ENCODE measurements at regions not wholly inside any gene's neighbourhood (a gene's known extent, or its start where the extent isn't known, plus 50 kb on each side); places are given as distances from the start of the nearest gene placed in this dataset.

- Histone ChIP-seq H3K9me3 (no peaks in the 10 kb centered on the region), H3K4me3 (no peak overlapping the region), H3K27me3 (no peaks in the 10 kb centered on the region), H3K36me3 (no peaks in the 10 kb centered on the region), H3K27ac (no peak overlapping the region), H3K4me1 (no peaks in the 10 kb centered on the region)
- DNase-seq, result no peak
- no peak for TF ChIP-seq CTCF (IDR thresholded peaks at IDR 0.05)
- TF ChIP-seq POLR2A (IDR thresholded peaks at IDR 0.05), result no peak
Observed at GRCh38 chr10:1841759-1842158, 104.4 kb upstream of the ADARB2 start.

- no peaks in the 10 kb centered on the region for H3K4me1 ChIP-seq
Observed at GRCh38 chr10:1829712-1830111, 92.4 kb upstream of the ADARB2 start.

GRCh38 chr10:1824928-1825327 lies 87.6 kb upstream of the ADARB2 start:
- H3K4me3 ChIP-seq, result no peak overlapping the region
- no peak overlapping the region for H3K27ac ChIP-seq
- H3K9me3 ChIP-seq, result no peaks in the 10 kb centered on the region
- no peaks in the 10 kb centered on the region for H3K27me3 ChIP-seq
- no peaks in the 10 kb centered on the region for H3K36me3 ChIP-seq
- no peaks in the 10 kb centered on the region for H3K4me1 ChIP-seq
- no peak for DNase-seq
- TF ChIP-seq POLR2A (IDR thresholded peaks at IDR 0.05) (no peak), CTCF (IDR thresholded peaks at IDR 0.05) (no peak)

More at GRCh38 chr10:1829712-1830111, 92.4 kb upstream of the ADARB2 start:
- Histone ChIP-seq H3K27ac (no peak overlapping the region), H3K36me3 (no peaks in the 10 kb centered on the region), H3K27me3 (no peaks in the 10 kb centered on the region), H3K9me3 (no peaks in the 10 kb centered on the region), H3K4me3 (no peak overlapping the region)
- DNase-seq, result no peak
- TF ChIP-seq CTCF (IDR thresholded peaks at IDR 0.05), result no peak
- no peak for TF ChIP-seq POLR2A (IDR thresholded peaks at IDR 0.05)

- Histone ChIP-seq H3K36me3 (no peaks in the 10 kb centered on the region), H3K9me3 (peaks cover 0 to 4% (median 0%) of the 10 kb centered on the region in 4 donors), H3K27ac (no peak overlapping the region), H3K27me3 (no peaks in the 10 kb centered on the region), H3K4me3 (no peak overlapping the region), H3K4me1 (no peaks in the 10 kb centered on the region)
- no peak for DNase-seq
- TF ChIP-seq POLR2A (IDR thresholded peaks at IDR 0.05), result no peak
- no peak for TF ChIP-seq CTCF (IDR thresholded peaks at IDR 0.05)
Observed at GRCh38 chr10:1814556-1814955, 77.2 kb upstream of the ADARB2 start.

- no peaks in the 10 kb centered on the region for H3K27me3 ChIP-seq
- no peak for DNase-seq
- no peak for TF ChIP-seq CTCF (IDR thresholded peaks at IDR 0.05)
- no peak for TF ChIP-seq POLR2A (IDR thresholded peaks at IDR 0.05)
- no peak overlapping the region for H3K27ac ChIP-seq
- H3K4me3 ChIP-seq, result no peak overlapping the region
- H3K9me3 ChIP-seq, result no peaks in the 10 kb centered on the region
- H3K4me1 ChIP-seq, result no peaks in the 10 kb centered on the region
- H3K36me3 ChIP-seq, result no peaks in the 10 kb centered on the region
Observed at GRCh38 chr10:1809139-1809741, 71.9 kb upstream of the ADARB2 start.

GRCh38 chr10:1807924-1808323 lies 70.6 kb upstream of the ADARB2 start:
- Histone ChIP-seq H3K4me1 (no peaks in the 10 kb centered on the region), H3K9me3 (no peaks in the 10 kb centered on the region), H3K27me3 (no peaks in the 10 kb centered on the region), H3K27ac (no peak overlapping the region), H3K4me3 (no peak overlapping the region), H3K36me3 (no peaks in the 10 kb centered on the region)
- TF ChIP-seq POLR2A (IDR thresholded peaks at IDR 0.05), result no peak
- no peak for TF ChIP-seq CTCF (IDR thresholded peaks at IDR 0.05)
- no peak for DNase-seq
